T-helper 2 cell treated with Interferon-gamma antibody and Interleukin-4, amounts not matched to agents 5 μg/mL and 100 μg/mL, for 36 hours (primary cell): ENCODE measurements at regions not wholly inside any gene's neighbourhood (a gene's known extent, or its start where the extent isn't known, plus 50 kb on each side); places are given as distances from the start of the nearest gene placed in this dataset.

Source experiments
- DNase-seq: peaks from one replicate; pipeline ENCODE4 v3.0.0; 2021; ENCODE audit warnings: low spot score
- H3K27ac Mint-ChIP-seq: one replicate; pipeline ENCODE4 v1.8.0; 2021; ENCODE audit warnings: mild to moderate bottlenecking, mixed read lengths
- H3K27me3 Mint-ChIP-seq: one replicate; pipeline ENCODE4 v1.8.0; 2021; ENCODE audit warnings: low read depth, mixed read lengths
- H3K36me3 Mint-ChIP-seq: one replicate; pipeline ENCODE4 v1.8.0; 2021; ENCODE audit warnings: low read depth, mixed read lengths
- H3K4me1 Mint-ChIP-seq: one replicate; pipeline ENCODE4 v1.8.0; 2021; ENCODE audit warnings: low read depth, mixed read lengths
- H3K4me3 Mint-ChIP-seq: one replicate; pipeline ENCODE4 v1.8.0; 2022; ENCODE audit warnings: mild to moderate bottlenecking, moderate library complexity, mixed read lengths
- H3K9me3 Mint-ChIP-seq: one replicate; pipeline ENCODE4 v1.8.0; 2021; ENCODE audit warnings: mixed read lengths

DNA sequence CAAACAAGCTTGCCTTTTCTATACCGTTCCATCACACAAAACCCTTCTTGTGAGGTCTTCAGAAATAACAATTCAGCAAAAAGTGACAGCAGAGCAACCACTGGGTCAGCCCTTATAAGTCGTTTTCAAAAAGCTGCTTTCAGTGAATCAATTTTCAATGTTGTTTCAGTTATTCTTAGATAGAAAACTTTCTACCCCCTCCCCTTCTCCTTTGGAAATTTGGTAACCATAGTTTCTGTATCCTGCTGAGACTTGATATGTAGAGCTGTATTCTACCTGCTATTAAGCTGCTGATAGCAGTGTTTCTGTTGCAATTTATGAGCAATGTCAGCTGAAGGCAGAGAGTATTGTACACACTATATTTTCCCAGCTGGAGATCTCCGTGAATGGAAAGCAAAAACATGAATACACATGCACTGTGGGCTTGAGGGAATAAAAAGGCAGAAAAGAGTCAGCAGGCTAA is 75.7 kb downstream of the ZNF608 start:
- H3K4me1 Mint-ChIP-seq = no peaks in the 10 kb centered on the region
- H3K36me3 Mint-ChIP-seq = no peaks in the 10 kb centered on the region
- DNase-seq = no peak
- H3K9me3 Mint-ChIP-seq = no peaks in the 10 kb centered on the region
- H3K27ac Mint-ChIP-seq = no peak overlapping the region
- no peaks in the 10 kb centered on the region for H3K27me3 Mint-ChIP-seq
- H3K4me3 Mint-ChIP-seq = no peak overlapping the region

DNA sequence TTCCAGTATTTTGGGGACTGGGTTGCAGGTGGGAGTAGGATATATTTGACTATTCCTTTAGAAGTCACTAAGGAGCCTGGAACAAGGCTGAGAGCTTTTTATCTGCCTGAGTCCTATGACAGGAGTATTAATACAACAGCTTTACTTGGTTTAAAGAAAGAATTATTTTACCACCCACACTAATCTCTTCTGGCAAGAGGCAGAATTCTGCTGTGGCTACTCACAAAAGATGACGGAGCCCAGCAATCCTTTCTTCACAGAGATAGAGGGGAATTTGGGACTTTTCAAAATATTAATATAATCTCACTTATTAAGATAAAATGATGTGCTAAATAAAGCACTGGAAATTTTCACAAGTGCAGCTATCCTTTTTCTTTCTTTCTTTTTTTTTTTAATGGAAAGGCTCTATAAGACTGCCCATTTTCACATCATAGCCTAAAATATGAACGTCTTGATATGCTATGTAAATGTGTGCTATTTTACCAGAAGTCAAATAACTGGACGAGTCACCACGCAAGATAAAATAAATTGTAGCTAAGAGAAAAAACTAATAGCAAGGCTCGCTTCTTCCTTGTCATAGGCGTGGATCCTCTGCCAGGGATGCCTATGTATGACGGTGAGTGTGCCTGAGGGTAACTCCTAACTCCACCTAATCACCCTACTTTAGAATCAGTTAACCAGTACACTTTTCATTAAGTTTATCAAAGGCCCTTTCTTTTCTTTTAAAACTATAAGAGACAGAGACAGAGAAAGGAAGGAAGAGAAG is 76.3 kb downstream of the ZNF608 start:
- Mint-ChIP-seq H3K27ac (no peak overlapping the region), H3K36me3 (no peaks in the 10 kb centered on the region), H3K4me3 (no peak overlapping the region), H3K27me3 (no peaks in the 10 kb centered on the region), H3K4me1 (no peaks in the 10 kb centered on the region), H3K9me3 (no peaks in the 10 kb centered on the region)
- no peak for DNase-seq

GRCh38 chr5:124669300-124669648 is 77.2 kb downstream of the ZNF608 start:
- Mint-ChIP-seq H3K27me3 (no peaks in the 10 kb centered on the region), H3K4me1 (no peaks in the 10 kb centered on the region), H3K9me3 (no peaks in the 10 kb centered on the region), H3K27ac (no peak overlapping the region), H3K4me3 (no peak overlapping the region), H3K36me3 (no peaks in the 10 kb centered on the region)
- DNase-seq = no peak

- no peak overlapping the region for H3K4me3 Mint-ChIP-seq
- no peak overlapping the region for H3K27ac Mint-ChIP-seq
- H3K9me3 Mint-ChIP-seq = no peaks in the 10 kb centered on the region
- no peaks in the 10 kb centered on the region for H3K4me1 Mint-ChIP-seq
- no peak for DNase-seq
- H3K27me3 Mint-ChIP-seq = no peaks in the 10 kb centered on the region
- no peaks in the 10 kb centered on the region for H3K36me3 Mint-ChIP-seq
These were observed 77.8 kb downstream of the ZNF608 start for GRCh38 chr5:124668353-124669299.

DNA sequence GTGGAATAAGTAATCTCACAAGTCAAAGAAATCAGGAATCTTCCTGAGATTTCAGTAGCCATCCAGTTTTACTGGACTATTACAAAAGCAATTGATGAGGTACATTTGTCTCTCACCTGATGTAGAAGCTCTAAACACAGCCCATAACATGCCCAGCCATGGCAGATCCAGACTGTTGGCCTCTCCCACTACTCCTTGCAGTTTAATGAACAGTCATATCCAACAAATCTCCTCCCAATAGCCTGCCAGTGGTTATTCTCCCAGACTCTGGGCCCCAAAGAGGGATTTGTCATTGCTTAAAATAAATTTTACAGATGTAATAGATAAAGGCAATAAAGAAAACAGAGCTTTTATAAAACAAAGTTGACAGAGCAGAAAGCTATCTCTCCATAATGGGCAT is 80.8 kb downstream of the ZNF608 start:
- H3K27me3 Mint-ChIP-seq = peaks cover 7% of the 10 kb centered on the region

DNA sequence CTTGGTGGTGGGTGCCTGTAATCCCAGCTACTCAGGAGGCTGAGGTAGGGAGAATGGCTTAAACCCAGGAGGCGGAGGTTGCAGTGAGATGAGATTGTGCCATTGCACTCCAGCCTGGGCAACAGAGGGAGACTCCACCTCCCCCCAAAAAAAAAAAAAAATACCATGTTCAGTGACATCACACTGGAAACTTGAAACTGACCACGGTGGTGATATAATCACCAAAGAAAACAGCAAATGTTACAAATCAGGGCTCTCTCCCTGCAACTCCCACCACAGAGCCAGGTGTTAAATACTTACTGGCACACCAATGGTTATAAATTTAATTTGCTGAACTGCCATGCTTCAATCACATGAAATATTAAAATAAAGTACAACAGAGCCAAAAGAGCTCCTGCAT is 81.4 kb downstream of the ZNF608 start:
- Mint-ChIP-seq H3K4me3 (no peak overlapping the region), H3K4me1 (no peaks in the 10 kb centered on the region), H3K27me3 (peaks cover 7% of the 10 kb centered on the region), H3K9me3 (no peaks in the 10 kb centered on the region), H3K27ac (no peak overlapping the region), H3K36me3 (no peaks in the 10 kb centered on the region)
- no peak for DNase-seq

More for the DNA sequence above, 80.8 kb downstream of the ZNF608 start:
- Mint-ChIP-seq H3K4me3 (no peak overlapping the region), H3K4me1 (no peaks in the 10 kb centered on the region), H3K36me3 (no peaks in the 10 kb centered on the region), H3K9me3 (no peaks in the 10 kb centered on the region), H3K27ac (no peak overlapping the region)
- DNase-seq = no peak

DNA sequence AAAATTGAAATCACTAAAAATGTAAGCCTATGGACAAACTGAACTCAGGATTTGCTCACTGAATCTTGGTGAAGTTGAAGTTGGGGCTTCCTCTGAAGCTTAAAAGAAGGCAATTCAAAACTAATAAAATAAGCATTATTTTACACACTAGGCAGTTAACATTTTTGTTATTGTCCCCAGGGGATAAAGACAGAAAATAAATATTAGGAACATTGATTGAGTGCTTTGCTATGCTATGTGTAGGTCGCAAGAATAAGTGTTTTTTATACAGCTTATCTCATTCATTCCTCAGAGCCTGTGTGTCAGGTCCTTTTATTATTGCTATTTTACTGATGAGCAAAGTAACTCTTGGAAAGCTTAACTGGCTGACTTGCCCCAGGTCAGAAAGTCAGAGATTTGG is 82.2 kb downstream of the ZNF608 start:
- DNase-seq = no peak
- Mint-ChIP-seq H3K36me3 (no peaks in the 10 kb centered on the region), H3K9me3 (no peaks in the 10 kb centered on the region), H3K27me3 (peaks cover 7% of the 10 kb centered on the region), H3K27ac (no peak overlapping the region), H3K4me1 (no peaks in the 10 kb centered on the region), H3K4me3 (no peak overlapping the region)

DNA sequence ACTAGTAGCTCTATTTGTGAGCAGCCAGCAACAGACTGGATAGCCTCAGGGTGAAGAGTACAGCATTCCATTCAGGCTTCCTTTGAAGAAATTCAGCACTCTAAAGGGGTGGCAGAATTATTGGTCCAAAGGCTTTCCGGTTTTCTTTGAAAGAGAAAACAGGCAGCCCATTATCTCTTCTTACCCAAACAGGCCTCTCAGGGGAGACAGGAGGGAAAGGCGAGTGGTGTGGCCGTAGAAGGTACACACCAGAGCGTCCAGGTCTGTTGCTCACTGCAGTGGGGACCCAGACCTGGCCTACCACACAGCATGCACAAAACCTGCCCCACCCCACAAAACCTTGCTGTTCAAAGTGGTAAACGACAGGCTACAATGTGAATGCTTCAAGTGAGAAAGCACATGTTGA is 83.3 kb downstream of the ZNF608 start:
- H3K9me3 Mint-ChIP-seq = no peaks in the 10 kb centered on the region
- no peak overlapping the region for H3K27ac Mint-ChIP-seq
- no peak overlapping the region for H3K4me3 Mint-ChIP-seq
- DNase-seq = no peak
- H3K4me1 Mint-ChIP-seq = no peaks in the 10 kb centered on the region
- H3K36me3 Mint-ChIP-seq = no peaks in the 10 kb centered on the region
- H3K27me3 Mint-ChIP-seq = peaks cover 10% of the 10 kb centered on the region

DNA sequence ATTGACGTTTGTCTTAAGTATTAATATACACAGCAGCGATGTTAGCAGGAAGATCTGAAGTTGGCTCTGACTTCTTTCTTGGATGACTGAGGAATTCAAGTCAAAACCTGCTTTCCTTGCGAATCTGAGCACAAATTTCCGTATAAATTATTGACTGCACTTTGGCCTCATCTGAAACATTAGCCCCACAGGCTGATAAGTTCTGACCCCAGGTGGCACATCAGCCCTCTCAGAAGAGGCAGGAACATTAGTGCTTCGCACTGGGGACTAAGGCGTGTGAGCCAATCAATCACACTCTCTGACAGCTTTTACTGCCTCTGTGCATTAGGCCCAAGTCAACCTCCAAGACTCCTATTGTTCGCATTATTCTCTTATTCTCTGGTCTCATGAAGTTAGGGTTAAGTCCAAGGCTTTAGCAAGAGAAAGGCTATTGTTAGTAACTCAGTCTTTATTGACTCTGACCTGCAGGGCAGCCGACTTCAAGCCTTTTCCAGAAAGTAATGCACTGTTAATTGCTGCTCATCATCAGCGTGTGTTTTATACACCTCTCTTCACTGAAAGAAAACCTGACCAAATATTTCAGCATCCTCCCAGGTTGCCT is 84.2 kb downstream of the ZNF608 start:
- peaks cover 13% of the 10 kb centered on the region for H3K27me3 Mint-ChIP-seq
- no peaks in the 10 kb centered on the region for H3K4me1 Mint-ChIP-seq
- no peaks in the 10 kb centered on the region for H3K9me3 Mint-ChIP-seq
- H3K4me3 Mint-ChIP-seq = no peak overlapping the region
- H3K36me3 Mint-ChIP-seq = no peaks in the 10 kb centered on the region
- no peak for DNase-seq
- no peak overlapping the region for H3K27ac Mint-ChIP-seq

GRCh38 chr5:124661317-124662141 is 84.9 kb downstream of the ZNF608 start:
- no peaks in the 10 kb centered on the region for H3K36me3 Mint-ChIP-seq
- no peaks in the 10 kb centered on the region for H3K4me1 Mint-ChIP-seq
- no peak for DNase-seq
- H3K9me3 Mint-ChIP-seq = no peaks in the 10 kb centered on the region
- H3K27ac Mint-ChIP-seq = no peak overlapping the region
- H3K27me3 Mint-ChIP-seq = peaks cover 13% of the 10 kb centered on the region
- no peak overlapping the region for H3K4me3 Mint-ChIP-seq

DNA sequence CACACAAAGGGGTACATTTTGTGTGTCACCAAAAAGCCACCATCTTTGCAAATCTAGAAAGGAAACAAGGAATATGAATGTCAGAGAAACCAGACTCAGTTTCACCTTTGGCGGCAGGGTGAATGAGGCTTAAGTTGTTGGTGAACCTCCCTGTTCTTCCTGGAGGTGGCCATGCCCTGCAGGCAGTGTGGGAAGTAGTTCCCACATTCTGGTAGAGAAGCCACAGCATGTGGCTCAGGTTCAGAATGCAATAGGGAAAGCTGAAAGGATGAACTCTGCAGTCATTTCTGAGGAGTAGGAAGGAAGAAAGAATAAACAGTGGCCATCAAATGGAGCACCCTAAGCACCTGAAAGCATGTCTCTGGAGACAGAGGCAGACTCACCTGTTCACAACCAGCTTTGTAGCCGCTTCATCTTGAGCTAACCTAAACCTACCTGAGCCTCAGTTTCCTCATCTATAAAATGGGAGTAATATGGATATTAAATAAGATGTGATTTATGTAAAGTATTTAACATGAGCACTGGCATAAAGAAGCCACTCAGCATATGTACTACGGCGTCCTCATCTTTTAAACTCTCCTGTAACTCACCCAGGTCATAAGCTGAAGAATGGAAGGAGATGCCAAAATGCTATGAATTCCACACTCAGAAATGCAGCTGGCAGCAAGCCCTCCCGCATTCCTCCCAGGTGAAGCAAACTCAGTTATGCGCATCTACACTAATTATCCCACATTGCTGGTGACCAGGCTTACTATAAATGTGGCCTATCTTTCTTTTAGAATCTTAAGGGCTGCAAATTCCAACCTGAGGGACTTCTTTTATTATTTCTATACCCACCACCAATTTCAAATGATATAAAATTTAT is 86.0 kb downstream of the ZNF608 start:
- H3K27me3 Mint-ChIP-seq = peaks cover 13% of the 10 kb centered on the region
- H3K4me1 Mint-ChIP-seq = no peaks in the 10 kb centered on the region
- no peak for DNase-seq
- H3K36me3 Mint-ChIP-seq = no peaks in the 10 kb centered on the region
- H3K27ac Mint-ChIP-seq = no peak overlapping the region
- no peak overlapping the region for H3K4me3 Mint-ChIP-seq
- no peaks in the 10 kb centered on the region for H3K9me3 Mint-ChIP-seq

- Mint-ChIP-seq H3K36me3 (no peaks in the 10 kb centered on the region), H3K4me3 (no peak overlapping the region), H3K4me1 (no peaks in the 10 kb centered on the region), H3K27ac (no peak overlapping the region), H3K27me3 (peaks cover 13% of the 10 kb centered on the region), H3K9me3 (no peaks in the 10 kb centered on the region)
- no peak for DNase-seq
These were observed 86.6 kb downstream of the ZNF608 start for GRCh38 chr5:124659798-124660197.
